ENCODE measurements at regions not wholly inside any gene's neighbourhood (a gene's known extent, or its start where the extent isn't known, plus 50 kb on each side); places are given as distances from the start of the nearest gene placed in this dataset.

DNA sequence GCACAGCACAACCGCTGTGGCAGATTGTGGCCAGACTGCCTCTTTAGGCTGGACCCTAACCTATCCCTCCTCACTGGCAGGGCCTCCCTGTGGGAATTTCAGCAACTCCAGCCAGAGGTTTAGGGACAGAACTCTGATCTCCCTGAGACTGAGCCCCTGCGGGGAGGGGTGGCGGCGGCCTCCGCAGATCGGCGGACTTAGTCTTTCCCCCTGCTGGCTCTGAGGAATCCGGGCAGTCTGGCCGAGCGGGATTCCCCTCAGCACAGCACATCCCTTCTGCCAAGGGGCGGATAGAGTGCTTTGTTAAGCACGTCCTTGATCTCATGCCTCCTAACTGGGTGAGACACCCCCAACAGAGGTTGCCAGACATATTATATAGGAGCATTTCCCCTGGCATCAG is 224.2 kb upstream of the NPY start:
- no peak for TF ChIP-seq EZH2 (IDR thresholded peaks at IDR 0.05; ENCODE audit: insufficient read depth, poor library complexity, severe bottlenecking)
- no peak for TF ChIP-seq EZH2phosphoT487 (IDR thresholded peaks at IDR 0.05; ENCODE audit: insufficient read depth, low read depth)
